GM12878 (cell line): ENCODE measurements at regions not wholly inside any gene's neighbourhood (a gene's known extent, or its start where the extent isn't known, plus 50 kb on each side); places are given as distances from the start of the nearest gene placed in this dataset.

Experiments
- SP1 ChIP-seq: IDR thresholded peaks from one replicate; pipeline ENCODE4 v1.6.1; 2011; ENCODE audit warnings: low read depth, low read length
- TAF1 ChIP-seq: IDR thresholded peaks from 2 replicates; pipeline ENCODE4 v1.6.1; 2011; ENCODE audit warnings: mild to moderate bottlenecking, low read depth, low read length, borderline replicate concordance

DNA sequence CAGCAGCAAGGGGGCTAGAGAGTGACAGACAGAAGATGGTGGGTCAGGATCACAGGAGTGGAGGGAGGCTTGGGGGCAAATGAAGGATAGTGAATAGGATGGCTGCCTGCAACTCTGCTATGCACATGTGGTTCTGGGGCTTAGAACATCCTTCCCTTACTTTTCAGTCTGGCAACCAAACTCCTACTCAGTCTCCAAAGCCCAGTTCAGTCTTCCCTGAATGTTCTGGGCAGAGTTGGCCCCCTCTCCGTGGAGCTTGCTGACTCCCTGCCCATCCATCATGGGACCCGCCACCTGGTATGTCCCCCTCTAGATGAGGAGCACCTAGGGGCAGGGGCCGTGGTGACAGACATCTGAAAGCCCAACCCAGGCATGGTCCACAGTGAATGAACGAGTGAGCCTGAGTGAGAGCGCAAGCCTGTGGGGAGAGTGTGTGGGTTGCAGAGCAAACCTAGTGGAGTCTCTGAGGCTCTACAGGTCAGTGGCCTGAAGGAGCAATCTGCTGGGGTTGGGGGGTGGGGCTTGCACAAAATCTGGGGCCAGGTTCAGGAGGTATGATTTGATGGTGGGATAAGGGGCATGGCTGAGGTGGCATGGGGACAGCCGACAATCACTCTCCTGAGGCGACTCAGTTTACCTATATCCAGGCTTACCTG lies 180.6 kb downstream of the FGF18 start:
- TF ChIP-seq SP1, result no peak
- no peak for TF ChIP-seq TAF1
